NCI-H774 (cell line): ENCODE measurements at regions not wholly inside any gene's neighbourhood (a gene's known extent, or its start where the extent isn't known, plus 50 kb on each side); places are given as distances from the start of the nearest gene placed in this dataset.
A peak's percentile ranks its signal among the peaks of the same experiment; 100 is the strongest.

Source experiments
- DNase-seq: peaks from one replicate; lab custom pipeline; 2025; lab: John Stamatoyannopoulos, UW

GRCh38 chr13:85462792-85463425, 336.3 kb downstream of the SLITRK6 start:
- no peak for DNase-seq

GRCh38 chr13:85461621-85462020, 337.6 kb downstream of the SLITRK6 start:
- DNase-seq: no peak

GRCh38 chr13:85445534-85445933, 353.7 kb downstream of the SLITRK6 start:
- no peak for DNase-seq

- no peak for DNase-seq
These were observed 357.2 kb downstream of the SLITRK6 start for GRCh38 chr13:85441975-85442374.

- no peak for DNase-seq
These were observed 357.9 kb downstream of the SLITRK6 start for GRCh38 chr13:85441364-85441763.

- DNase-seq: no peak
These were observed 363.2 kb downstream of the SLITRK6 start for GRCh38 chr13:85436029-85436428.

GRCh38 chr13:85434927-85435326, 364.3 kb downstream of the SLITRK6 start:
- no peak for DNase-seq

- no peak for DNase-seq
These were observed 366.3 kb downstream of the SLITRK6 start for GRCh38 chr13:85432881-85433280.

- DNase-seq: no peak
These were observed 367.5 kb downstream of the SLITRK6 start for GRCh38 chr13:85431720-85432119.

- DNase-seq: no peak
These were observed 368.9 kb downstream of the SLITRK6 start for GRCh38 chr13:85430216-85430794.

GRCh38 chr13:85427416-85427815, 371.8 kb downstream of the SLITRK6 start:
- no peak for DNase-seq

- DNase-seq: no peak
These were observed 379.1 kb downstream of the SLITRK6 start for GRCh38 chr13:85420136-85420535.

GRCh38 chr13:85419611-85420010, 379.6 kb downstream of the SLITRK6 start:
- no peak for DNase-seq

GRCh38 chr13:85417807-85418206, 381.4 kb downstream of the SLITRK6 start:
- DNase-seq: no peak

GRCh38 chr13:85413664-85414063, 385.6 kb downstream of the SLITRK6 start:
- no peak for DNase-seq

GRCh38 chr13:85412448-85412847, 386.8 kb downstream of the SLITRK6 start:
- DNase-seq: no peak

GRCh38 chr13:85411591-85411990, 387.6 kb downstream of the SLITRK6 start:
- DNase-seq: no peak

GRCh38 chr13:85408415-85408814, 390.8 kb downstream of the SLITRK6 start:
- no peak for DNase-seq

GRCh38 chr13:85406269-85406975, 392.8 kb downstream of the SLITRK6 start:
- DNase-seq: no peak

GRCh38 chr13:85405316-85405897, 393.8 kb downstream of the SLITRK6 start:
- no peak for DNase-seq

GRCh38 chr13:85386424-85386823, 412.8 kb downstream of the SLITRK6 start:
- DNase-seq: peak; percentile 12

GRCh38 chr13:85383291-85383690, 415.9 kb downstream of the SLITRK6 start:
- no peak for DNase-seq

- no peak for DNase-seq
These were observed 418.1 kb downstream of the SLITRK6 start for GRCh38 chr13:85381082-85381481.
